ENCODE measurements at regions not wholly inside any gene's neighbourhood (a gene's known extent, or its start where the extent isn't known, plus 50 kb on each side); places are given as distances from the start of the nearest gene placed in this dataset.

DNA sequence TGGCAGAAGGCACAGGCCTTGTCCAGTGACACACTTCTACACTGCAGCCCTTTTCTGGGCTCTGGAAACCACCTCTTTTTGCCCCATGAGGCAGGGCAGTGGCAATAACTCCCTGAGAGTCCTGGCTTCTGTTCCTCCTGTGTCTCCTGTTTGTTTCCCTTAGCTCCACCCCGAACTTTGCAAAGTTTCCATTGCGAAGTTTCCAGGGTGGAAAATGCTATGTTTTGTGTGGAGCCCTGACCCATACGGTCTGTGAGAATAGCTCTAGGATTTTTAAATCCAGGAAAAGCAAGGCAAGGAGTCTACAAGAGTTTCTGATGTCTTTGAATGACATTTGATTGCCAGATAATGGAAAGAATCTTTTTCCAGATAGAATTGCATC lies 92.2 kb upstream of the AKR1E2 start:
- H3K4me3 ChIP-seq = no peak overlapping the region
- no peak overlapping the region for H3K27ac ChIP-seq
- TF ChIP-seq, protein P1, sequence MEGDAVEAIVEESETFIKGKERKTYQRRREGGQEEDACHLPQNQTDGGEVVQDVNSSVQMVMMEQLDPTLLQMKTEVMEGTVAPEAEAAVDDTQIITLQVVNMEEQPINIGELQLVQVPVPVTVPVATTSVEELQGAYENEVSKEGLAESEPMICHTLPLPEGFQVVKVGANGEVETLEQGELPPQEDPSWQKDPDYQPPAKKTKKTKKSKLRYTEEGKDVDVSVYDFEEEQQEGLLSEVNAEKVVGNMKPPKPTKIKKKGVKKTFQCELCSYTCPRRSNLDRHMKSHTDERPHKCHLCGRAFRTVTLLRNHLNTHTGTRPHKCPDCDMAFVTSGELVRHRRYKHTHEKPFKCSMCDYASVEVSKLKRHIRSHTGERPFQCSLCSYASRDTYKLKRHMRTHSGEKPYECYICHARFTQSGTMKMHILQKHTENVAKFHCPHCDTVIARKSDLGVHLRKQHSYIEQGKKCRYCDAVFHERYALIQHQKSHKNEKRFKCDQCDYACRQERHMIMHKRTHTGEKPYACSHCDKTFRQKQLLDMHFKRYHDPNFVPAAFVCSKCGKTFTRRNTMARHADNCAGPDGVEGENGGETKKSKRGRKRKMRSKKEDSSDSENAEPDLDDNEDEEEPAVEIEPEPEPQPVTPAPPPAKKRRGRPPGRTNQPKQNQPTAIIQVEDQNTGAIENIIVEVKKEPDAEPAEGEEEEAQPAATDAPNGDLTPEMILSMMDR (IDR thresholded peaks at IDR 0.05) = no peak
- no peak for DNase-seq (ENCODE audit: low spot score)

DNA sequence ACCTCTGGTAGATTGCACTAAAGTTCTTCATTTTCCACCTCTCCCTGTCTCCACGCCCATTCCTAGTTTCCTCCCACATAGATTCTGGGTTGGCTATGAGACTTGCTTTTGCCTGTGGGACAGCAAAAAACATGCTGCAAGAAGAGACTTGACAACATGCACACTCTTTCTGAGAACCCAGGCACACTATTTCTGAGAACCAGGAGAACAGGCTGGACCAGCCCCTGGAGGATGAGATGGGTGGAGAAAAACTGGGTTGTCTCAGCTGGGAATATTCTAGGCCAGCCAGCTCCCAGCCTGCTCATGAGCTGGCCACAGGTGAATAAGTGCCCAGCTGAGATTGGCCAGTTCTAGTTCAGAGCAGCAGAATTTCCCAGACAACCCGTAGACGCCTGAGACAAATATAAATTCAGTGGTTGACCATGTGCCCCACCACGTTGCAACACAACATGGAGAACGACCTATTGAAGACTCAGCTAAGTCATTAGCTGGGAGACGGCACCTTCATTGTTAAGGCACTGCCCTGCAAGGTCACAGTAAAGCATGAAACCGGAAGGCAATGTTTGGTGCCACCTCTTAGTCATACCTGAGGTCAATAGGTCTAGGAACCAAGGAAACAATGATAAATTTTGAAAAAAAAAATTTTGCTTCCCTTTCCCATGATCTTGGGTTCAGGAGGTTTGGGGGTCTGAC lies 92.7 kb upstream of the AKR1E2 start:
- TF ChIP-seq, protein P1 (IDR thresholded peaks at IDR 0.05) = no peak
- Histone ChIP-seq H3K27ac (no peak overlapping the region), H3K4me3 (no peak overlapping the region)
- no peak for DNase-seq (ENCODE audit: low spot score)

DNA sequence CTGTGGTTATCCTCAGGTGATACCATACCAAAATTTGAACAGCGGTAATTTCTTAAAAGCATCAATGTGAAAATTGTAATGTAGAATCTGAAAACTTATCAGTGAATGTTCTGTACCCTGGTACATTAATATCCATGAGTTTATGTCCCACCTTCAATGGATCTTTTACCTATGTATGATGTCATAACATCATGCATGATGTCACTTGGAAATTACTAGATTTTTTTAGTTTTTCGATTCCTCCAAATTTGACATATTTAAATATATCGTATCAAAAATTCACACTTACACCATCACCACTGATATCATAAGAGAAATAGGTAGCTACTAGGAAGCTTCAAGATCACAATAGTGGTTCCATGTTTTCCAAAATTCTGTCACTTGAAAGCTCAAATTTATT lies 95.0 kb upstream of the AKR1E2 start:
- no peak overlapping the region for H3K4me3 ChIP-seq
- DNase-seq (ENCODE audit: low spot score) = no peak
- TF ChIP-seq, protein P1 (IDR thresholded peaks at IDR 0.05) = no peak
- no peak overlapping the region for H3K27ac ChIP-seq

DNA sequence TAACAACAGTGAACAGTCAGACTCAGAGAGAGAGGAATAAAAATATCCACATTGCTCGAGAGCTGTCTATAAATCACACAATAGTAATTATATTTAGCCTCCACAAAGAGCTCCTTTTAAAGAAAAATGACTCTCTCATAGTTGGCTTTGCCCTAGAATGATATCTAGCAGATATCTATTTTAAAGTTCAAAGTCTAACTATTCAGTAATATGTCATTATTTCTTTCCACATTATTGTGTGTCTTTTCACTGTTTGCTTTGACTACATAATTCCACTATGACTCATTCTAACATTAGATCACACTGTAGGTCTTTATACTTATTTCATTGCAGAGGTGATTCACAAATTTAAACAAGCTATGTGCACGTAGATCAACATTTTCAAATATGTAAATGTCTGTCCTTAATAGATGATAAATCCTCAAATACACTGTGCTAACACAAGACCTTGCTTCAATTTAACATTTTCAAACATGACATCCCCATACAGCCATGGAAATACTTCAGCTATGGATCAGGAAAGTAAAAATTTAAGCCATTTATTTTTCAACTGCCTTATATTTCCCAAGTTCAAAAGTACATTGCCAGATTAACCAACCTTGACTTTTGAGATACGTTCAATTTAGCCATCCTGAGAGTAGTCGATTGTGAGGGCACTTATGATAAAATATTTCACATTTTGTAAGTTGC lies 99.9 kb upstream of the AKR1E2 start:
- no peak for DNase-seq (ENCODE audit: low spot score)
- Histone ChIP-seq H3K27ac (no peak overlapping the region), H3K4me3 (no peak overlapping the region)
- TF ChIP-seq, protein P1 (IDR thresholded peaks at IDR 0.05) = no peak

DNA sequence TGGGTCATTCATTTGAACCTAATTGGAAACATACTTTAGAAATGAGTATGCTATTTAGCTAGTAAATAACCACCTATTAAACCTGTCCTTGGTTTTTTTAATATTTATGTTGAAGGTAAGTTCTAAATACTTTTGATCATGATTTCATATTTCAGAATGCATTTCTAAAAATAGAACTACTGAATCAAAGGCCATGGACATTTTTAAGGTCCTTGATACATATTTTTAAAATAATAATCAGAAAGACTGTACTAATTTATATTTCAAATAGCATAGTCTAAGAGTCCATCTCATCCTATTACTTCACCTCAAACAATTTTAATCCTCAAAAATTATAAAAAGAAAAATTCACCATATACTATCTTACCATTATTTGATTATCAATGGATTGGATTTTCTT lies 102.1 kb upstream of the AKR1E2 start:
- DNase-seq (ENCODE audit: low spot score) = no peak
- TF ChIP-seq, protein P1 (IDR thresholded peaks at IDR 0.05) = no peak
- H3K27ac ChIP-seq = no peak overlapping the region
- no peak overlapping the region for H3K4me3 ChIP-seq

DNA sequence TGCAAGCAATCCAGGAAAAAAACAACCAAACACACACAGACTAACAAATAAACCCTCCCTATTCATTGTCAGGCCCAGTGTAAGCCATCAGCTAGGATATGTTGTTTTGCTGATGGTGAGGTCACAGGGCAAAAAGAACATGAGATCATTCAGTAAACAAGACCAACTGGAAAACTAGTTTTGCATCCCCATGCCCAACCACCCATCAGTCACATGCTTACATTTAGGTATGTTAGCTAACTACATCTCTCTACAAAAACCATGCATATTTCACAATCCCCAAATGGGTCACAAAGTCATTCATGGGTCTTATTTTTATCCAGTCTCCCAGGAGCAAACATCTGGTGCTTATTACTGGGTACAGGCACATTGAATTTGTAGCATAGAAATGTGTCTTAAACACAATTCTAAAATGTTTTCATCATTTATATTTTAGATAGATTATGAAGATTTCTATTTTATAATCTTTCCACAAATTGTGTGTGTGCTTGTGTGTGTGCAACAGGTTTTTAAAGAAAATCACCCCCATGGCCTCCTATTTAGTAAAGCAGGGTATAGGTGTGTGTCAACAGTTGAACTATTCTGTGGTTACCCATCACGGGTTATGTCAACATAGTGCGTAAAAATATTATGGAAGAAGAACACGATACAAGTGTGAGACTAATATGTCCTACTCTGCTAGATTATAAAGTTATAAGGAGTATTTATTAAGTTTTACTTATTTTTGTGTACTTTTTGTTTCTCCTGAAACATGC lies 103.8 kb upstream of the AKR1E2 start:
- no peak overlapping the region for H3K27ac ChIP-seq
- no peak for DNase-seq (ENCODE audit: low spot score)

More for the DNA sequence above, 103.8 kb upstream of the AKR1E2 start:
- TF ChIP-seq, protein P1 (IDR thresholded peaks at IDR 0.05) = no peak
- no peak overlapping the region for H3K4me3 ChIP-seq
